Hematopoietic multipotent progenitor cell treated with erythropoietin and hydrocortisone succinate and interleukin-3 and kit ligand, for 4 days (in vitro differentiated cells): ENCODE measurements at regions not wholly inside any gene's neighbourhood (a gene's known extent, or its start where the extent isn't known, plus 50 kb on each side); places are given as distances from the start of the nearest gene placed in this dataset.
"Not testable (repeated sequence)": the region's sequence is repeated elsewhere in the genome, so short reads cannot be mapped to it uniquely, and the experiment has no call there.

Source experiments
- DNase-seq: peaks from one replicate; pipeline ENCODE4 v3.0.0-alpha.2; 2015

DNA sequence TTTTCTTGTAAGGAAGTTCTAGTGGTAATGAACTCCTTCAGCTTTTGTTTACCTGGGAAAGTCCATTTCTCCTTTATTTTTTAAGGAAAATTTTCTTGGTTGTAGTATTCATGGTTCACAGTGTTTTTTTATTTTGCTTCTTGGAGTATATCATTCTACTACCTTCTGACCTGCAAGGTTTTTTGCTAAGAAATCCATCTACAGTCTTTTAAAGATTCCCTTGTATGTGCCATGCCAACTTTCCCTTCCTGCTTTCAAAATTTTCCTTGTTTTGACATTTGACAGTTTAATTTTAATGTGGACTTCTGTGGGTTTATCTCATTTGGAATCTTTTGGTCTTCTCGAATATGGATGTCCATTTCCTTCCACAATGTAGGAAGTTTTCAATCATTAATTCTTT lies 855.6 kb downstream of the TBC1D32 start:
- no peak for DNase-seq

- no peak for DNase-seq
These were observed 860.5 kb downstream of the TBC1D32 start for GRCh38 chr6:120473804-120474203.

GRCh38 chr6:120468486-120468885 lies 865.8 kb downstream of the TBC1D32 start:
- DNase-seq, result no peak

GRCh38 chr6:120451508-120451907 lies 882.8 kb downstream of the TBC1D32 start:
- DNase-seq, result no peak

- no peak for DNase-seq
These were observed 886.7 kb downstream of the TBC1D32 start for GRCh38 chr6:120447605-120448004.

DNA sequence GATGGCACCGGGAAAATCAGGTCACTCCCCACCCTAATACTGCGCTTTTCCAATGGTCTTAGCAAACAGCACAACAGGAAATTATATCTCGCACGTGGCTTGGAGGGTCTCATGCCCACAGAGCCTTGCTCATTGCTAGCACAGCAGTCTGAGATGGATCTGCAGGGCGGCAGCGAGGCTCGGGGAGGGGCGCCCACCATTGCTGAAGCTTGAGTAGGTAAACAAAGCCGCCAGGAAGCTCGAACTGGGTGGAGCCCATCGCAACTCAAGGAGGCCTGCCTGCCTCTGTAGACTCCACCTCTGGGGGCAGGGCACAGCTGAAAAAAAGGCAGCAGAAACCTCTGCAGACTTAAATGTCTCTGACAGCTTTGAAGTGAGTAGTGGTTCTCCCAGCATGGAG lies 901.4 kb downstream of the TBC1D32 start:
- not testable (repeated sequence) for DNase-seq

DNA sequence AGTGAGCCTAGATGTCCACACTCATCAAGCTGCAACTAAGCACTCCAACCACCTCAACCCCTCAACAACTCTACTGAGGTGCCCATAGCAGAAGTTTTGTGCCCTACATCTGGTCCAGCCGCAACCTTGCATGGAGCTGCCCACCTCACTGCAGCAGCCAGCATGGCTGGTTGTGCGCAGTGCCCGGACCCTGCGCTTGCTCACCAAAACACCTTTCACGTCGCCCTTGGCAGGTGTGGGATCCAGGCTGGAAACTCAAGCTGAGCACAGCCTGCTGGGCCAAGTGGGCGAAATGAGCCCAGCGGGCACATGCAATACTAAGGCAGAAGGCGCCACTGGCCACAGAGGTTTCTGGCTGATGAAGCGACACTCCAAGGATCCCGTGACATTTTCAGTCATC lies 902.4 kb downstream of the TBC1D32 start:
- DNase-seq, result no peak

DNA sequence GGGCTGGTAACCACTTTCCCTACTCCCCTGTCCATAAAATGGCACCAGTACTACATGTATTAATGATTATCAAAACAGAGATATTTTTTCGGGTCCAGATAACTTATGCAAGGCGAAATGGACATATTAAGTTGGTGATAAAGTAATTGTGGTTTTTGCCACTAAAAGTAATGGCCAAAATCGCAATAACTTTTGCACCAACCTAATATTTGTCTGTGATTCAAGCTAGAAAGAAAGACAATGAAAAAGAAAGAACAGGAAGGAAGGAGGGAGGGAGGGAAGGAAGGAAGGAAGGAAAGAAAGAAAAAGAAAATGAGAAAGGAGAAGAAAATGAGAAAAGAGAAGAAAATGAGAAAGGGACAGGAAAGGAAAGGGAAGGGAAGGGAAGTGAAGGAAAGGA lies 922.9 kb downstream of the TBC1D32 start:
- no peak for DNase-seq

DNA sequence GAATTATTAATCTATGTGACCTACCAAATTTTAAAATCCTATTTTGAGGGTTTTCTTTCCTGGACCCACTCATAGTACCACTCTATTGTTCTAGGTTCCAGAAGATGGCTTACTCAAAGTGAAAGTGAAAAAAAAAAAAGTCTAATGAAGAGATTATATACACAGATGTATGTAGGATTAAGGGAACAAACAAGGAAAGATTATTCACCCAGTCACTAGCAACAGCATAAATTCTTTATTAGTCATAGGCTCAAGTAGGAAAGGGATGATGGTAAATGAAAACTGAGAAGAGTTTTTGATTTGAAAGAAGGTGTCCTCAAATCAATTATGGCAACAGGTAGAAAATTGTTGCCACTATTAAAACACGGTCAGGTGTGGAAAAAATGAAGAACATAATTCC lies 923.7 kb downstream of the TBC1D32 start:
- DNase-seq, result no peak

- no peak for DNase-seq
These were observed 926.6 kb downstream of the TBC1D32 start for GRCh38 chr6:120407696-120408095.

DNA sequence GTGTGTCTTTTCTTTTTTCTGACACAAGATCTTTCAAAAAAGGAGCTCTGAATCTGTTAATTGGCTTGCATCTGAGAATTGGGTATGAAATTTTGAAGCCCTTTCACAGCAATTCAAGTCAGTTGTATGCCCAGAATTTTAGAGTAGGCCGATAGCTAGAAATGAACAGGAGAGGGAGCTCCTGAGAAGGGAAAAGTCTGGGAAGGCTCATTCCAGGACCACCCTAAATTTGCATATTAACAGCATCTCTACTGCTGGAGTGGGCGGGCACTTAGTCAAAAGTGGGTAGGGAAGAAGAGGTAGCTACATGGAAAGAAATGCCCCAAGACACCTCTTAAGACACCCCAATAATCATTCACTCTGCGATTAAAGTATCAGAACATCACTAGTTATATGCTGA lies 928.3 kb downstream of the TBC1D32 start:
- DNase-seq, result no peak

GRCh38 chr6:120395784-120396183 lies 938.5 kb downstream of the TBC1D32 start:
- DNase-seq, result no peak

DNA sequence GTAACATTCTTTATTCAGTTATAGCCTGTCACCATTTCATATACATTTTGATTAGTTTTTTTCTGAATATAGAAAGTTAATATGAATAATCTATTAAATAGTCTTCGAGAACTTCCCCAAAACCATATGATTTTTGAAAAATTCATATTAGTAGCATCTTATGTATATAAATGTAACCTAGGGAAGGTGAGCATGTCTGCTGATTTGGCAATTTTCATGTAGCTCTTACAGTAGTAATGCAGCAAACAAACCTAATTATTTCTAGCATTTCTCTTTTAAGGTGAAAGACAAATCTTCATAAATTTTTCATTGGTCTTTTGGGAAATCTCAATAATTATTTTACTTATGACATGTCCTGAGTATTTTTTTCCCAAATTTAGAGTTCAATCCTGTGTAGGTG lies 939.0 kb downstream of the TBC1D32 start:
- no peak for DNase-seq

GRCh38 chr6:120392941-120393340 lies 941.3 kb downstream of the TBC1D32 start:
- DNase-seq, result no peak

- DNase-seq, result no peak
These were observed 949.6 kb downstream of the TBC1D32 start for GRCh38 chr6:120384671-120385070.

- no peak for DNase-seq
These were observed 950.6 kb downstream of the TBC1D32 start for GRCh38 chr6:120383681-120384080.

DNA sequence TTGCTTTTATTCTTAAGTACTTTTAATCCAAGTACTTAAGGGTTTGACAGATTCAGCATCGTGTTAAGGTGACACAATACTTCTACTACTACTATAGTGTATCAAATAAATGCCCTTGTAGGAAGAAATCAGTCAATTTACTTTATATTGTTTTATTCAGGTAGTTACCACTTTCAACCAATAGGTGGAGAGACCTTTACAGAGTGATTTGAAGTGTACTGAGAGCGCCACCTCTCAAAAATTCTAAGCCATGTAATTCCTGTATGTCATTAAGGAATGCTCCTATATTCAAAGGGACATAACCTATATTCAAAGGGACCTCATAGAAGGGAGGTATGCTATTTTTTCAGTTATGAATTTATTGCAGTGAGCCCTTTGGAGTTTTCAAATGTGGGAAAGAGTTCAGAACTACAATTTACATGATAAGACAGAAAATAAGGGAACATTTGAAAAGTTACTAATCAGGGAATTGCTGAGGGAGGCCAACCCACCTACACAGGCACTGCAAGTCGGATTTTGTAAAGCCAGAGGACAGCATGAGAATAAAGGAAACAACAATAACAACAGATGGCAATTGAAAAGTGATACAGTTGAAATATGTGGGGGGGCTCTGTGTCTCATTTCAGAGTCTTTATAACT lies 955.6 kb downstream of the TBC1D32 start:
- peak; percentile 74 for DNase-seq

- no peak for DNase-seq
These were observed 961.1 kb downstream of the TBC1D32 start for GRCh38 chr6:120373185-120373584.

- no peak for DNase-seq
These were observed 970.9 kb downstream of the TBC1D32 start for GRCh38 chr6:120363429-120363828.

DNA sequence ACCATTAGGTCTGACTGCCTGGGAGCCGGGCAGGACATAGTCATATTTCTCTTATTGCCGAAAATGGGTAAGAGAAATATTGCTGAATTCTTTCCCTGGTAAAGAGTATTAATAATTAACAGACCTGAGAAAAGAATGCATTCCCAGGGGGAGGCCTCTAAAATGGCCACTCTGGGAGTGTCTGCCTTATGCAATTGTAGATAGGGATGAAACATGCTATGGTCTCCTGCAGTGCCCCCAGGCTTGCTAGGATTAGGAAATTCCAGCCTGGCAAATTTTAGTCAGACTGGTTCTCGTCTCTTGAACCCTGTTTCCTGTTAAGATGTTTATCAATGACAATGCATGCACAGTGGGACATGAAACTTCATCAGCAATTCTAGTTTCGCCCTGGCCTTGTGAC lies 975.7 kb downstream of the TBC1D32 start:
- DNase-seq, result not testable (repeated sequence)

- DNase-seq, result no peak
These were observed 976.8 kb downstream of the TBC1D32 start for GRCh38 chr6:120357447-120357846.

DNA sequence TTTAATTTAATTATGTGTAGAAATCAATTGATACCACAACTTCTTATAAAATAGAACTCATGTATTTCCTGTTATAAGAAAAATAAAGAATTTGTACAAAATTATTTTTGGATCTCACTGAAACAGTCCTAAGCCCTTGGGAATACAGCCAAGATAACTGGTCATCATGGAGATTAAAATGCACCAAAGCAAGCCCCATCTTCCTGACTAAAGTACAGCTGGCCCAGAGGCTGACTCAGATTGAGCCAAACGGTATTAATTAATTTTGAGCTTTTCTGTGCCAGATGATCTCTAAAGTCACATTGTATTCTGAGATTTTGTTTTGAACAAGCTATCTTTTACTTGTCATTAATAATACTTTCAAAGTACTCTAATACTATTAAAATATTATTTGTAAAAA lies 978.5 kb downstream of the TBC1D32 start:
- no peak for DNase-seq

DNA sequence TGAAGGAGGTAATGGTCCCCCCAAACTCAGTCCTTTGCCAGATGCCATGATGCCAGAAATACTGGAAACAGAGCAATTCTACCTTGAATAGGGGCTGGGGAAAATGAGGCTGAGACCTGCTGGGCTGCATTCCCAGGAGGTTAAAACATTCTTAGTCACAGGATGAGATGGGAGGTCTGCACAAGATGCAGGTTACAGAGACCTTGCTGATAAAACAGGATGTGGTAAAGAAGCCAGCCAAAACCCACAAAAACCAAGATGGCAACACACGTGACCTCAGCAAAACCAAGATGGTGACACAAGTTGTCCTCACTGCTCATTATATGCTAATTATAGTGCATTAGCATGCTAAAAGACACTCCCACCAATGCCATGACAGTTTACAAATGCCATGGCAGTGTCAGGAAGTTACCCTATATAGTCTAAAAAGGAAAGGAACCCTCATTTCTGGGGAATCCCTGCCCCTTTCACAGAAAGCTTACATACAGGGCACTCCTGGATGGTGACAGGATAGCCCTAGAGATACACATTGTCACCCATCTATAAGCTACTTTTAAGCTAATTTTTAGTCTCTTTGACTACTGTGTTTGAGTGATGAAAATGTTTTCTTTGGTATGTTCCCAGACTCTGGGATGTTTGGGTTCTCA lies 979.7 kb downstream of the TBC1D32 start:
- DNase-seq, result peak; percentile 14

- no peak for DNase-seq
These were observed 981.8 kb downstream of the TBC1D32 start for GRCh38 chr6:120352491-120352890.

GRCh38 chr6:120348926-120349325 lies 985.4 kb downstream of the TBC1D32 start:
- no peak for DNase-seq
